Activated CD8-positive, alpha-beta memory T cell treated with anti-CD3 and anti-CD28 coated beads for 48 hours (primary cell): ENCODE measurements at regions not wholly inside any gene's neighbourhood (a gene's known extent, or its start where the extent isn't known, plus 50 kb on each side); places are given as distances from the start of the nearest gene placed in this dataset.

Experiments used
- DNase-seq, 3 experiments: peaks; one replicate each; pipeline ENCODE4 v3.0.0-alpha.2; 2020; ENCODE audit warnings: low read depth in 2 of 3, low spot score in 2 of 3

GRCh38 chr2:57554348-57554747 is 492.3 kb upstream of the VRK2 start:
- no peak for DNase-seq

GRCh38 chr2:57558312-57558711 is 488.3 kb upstream of the VRK2 start:
- DNase-seq = no peak

DNA sequence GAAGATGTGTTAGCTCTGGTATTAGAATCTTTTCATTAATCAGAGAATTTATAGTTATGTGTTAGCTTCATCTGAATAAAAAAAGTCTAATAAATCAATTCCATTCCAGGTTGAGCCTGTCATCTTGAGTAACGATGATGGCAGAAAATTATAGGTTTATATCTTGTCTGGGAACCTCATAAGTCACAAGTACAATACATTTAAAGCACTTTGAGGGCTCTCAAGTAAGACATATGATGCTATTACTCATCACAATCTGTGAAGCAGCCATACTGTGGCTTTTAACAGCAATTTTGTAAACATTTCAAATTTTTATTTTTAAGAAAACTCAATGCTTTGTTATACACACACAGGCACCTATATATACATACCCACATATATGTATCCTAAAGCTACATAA is 484.1 kb upstream of the VRK2 start:
- no peak for DNase-seq

DNA sequence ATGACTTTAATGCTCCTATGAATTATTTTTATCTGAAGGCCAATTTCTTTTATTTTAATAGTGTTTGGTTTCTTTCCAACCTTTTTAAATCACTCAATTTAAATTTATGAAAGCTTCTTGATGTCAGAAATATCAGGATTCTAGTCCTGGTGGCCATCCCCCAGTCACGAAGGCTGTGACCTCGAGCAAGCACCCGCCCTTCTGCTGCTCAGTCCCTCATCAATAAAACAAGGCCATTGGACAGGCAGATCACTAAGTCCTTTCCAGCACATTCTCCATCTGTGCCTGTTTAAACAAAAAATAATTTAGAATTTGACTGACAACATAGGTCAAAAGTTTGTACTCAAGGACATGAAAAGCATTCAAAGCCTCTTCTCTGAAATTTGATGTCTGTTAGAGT is 483.6 kb upstream of the VRK2 start:
- DNase-seq = no peak

GRCh38 chr2:57567245-57567644 is 479.4 kb upstream of the VRK2 start:
- no peak for DNase-seq

DNA sequence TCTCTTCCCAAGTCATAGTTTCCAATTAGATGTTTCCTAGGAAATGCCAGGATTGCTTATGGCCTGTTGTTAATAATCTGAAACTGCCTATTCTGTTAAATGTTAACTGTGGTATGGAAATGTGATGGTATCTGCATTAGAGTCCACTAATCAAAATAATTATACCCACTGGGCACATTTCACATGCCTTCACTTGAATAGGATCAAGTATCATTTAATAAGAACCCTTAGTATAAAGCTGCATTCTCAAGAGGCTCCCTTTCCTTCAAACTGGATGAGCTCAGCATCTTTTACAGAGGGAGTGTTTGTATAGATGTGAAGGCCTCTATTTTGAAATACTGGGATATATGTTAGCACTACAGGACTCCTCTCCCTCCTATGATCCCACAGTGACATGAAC is 477.2 kb upstream of the VRK2 start:
- no peak for DNase-seq

GRCh38 chr2:57570961-57571360 is 475.6 kb upstream of the VRK2 start:
- DNase-seq = no peak

GRCh38 chr2:57575700-57576268 is 470.8 kb upstream of the VRK2 start:
- DNase-seq = no peak

- DNase-seq = no peak
These were observed 469.6 kb upstream of the VRK2 start for GRCh38 chr2:57576983-57577382.

DNA sequence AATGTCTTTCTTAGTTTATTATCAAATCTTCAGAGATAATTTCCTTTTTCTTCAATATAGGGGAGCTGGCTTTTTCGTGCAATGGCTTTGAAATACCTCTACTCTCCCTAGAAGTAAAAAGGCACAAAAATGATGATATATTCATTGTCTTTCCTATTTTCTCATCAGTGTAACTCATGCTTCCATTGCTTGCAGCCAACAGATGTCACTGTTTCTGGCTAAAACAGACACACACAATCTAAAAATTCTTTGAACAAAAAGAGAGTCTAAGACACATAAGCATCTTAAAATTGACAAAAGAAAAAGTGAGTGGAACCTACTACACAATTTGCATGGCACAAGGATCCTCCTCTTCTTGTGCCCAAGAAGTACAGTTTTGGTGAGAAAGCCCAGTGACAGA is 448.7 kb upstream of the VRK2 start:
- DNase-seq = no peak

DNA sequence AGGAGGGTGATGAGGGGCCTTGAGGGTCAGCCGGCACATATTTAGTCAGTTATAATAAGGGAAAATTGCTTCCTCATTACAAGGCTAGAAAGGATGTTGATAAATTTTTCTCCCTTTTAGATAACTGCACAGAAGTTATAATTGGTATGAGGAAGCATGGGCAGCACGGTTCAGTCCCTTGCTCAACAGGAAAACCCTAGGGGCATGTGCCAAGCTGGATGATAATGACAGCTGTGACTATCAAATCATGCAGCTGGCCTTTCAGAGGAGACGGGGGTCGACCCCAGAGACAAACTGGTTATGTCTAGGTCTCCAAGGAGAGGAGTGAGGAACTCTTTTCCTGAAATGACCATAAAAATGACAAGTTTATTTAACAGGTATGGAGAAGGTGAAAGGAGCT is 448.1 kb upstream of the VRK2 start:
- DNase-seq = no peak

GRCh38 chr2:57602733-57603132 is 443.9 kb upstream of the VRK2 start:
- no peak for DNase-seq

DNA sequence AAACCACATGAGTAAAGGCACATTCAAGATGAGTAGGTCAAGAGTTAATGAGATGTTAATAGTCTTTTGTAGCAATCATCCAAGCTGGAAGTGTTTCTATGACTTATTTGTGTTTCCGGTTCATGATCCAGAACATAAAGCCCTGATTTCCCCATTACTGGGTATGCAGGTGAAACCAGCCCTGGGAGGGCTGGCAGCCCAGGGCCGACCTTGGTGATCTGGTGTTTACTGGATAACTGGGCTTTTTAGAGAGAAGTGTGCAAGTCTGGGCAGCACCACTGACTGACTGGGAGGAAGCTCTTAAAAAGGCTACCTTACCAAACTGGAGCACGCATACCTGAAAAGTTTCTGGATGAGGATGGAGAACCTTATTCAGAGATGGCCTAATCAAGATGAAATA is 431.6 kb upstream of the VRK2 start:
- DNase-seq = no peak

GRCh38 chr2:57615855-57616556 is 430.6 kb upstream of the VRK2 start:
- DNase-seq = no peak

DNA sequence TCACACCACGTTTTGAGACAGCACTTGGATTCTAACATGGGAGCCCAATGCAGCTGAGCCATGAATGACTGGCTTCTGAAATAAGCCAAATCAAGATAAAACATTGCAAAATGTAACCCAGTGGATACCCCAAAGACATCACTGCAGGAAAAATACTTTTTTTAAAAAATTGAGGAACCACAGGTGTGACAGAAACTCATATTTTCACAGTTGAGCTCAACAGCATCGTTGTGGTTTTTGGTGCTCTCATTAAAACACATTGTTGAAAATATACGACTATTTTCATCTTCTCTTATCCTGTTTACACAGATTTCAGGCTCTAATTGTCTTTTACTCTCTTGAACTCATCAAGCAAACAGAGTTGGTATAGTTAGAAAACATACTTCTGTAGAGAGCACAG is 429.3 kb upstream of the VRK2 start:
- DNase-seq = no peak

- no peak for DNase-seq
These were observed 425.4 kb upstream of the VRK2 start for GRCh38 chr2:57621122-57621663.

- DNase-seq = no peak
These were observed 424.6 kb upstream of the VRK2 start for GRCh38 chr2:57622009-57622408.

- no peak for DNase-seq
These were observed 390.4 kb upstream of the VRK2 start for GRCh38 chr2:57656198-57656597.

- DNase-seq = no peak
These were observed 377.0 kb upstream of the VRK2 start for GRCh38 chr2:57669570-57669969.

- DNase-seq = no peak
These were observed 372.6 kb upstream of the VRK2 start for GRCh38 chr2:57674025-57674424.

- DNase-seq = no peak
These were observed 371.9 kb upstream of the VRK2 start for GRCh38 chr2:57674743-57675142.

DNA sequence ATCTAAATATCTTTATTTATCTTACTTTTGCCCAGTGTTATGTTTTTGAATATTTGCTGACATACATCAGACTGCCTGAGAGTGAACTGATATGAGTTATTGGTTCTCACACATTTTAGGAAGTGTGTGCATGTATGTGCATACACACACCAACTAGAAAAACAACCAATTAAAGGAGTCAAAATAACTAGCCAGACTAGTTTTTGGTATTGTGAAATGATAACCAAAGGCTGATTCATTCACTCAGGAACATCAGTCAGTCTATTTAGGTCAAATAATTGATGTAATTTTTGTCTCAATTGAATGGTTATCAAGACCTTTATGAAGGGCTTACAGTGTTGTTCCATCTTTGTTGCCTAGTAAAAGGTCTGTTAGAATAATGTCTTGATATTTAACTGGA is 369.3 kb upstream of the VRK2 start:
- no peak for DNase-seq

DNA sequence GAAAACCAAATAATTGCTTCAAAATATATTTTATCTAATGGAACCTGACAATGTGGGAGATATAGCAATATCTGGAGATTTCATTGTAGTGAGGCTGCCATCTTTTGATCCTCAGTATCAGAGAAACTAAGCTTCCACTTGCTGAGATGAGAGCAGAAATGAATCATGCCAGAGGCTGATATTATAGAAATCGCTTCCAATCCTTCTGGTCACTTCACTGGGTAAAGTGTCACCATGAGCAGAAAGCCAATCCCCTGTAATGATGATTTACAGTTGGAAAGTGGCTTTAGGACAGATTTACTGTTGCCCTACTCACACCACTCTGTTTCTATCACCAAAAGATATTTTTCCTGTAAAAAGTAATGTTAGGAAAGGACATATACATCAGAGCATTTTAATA is 365.0 kb upstream of the VRK2 start:
- no peak for DNase-seq
